HG03159 (cell line): ENCODE measurements at regions not wholly inside any gene's neighbourhood (a gene's known extent, or its start where the extent isn't known, plus 50 kb on each side); places are given as distances from the start of the nearest gene placed in this dataset.
A peak's percentile ranks its signal among the peaks of the same experiment; 100 is the strongest.
"Not testable (repeated sequence)": the region's sequence is repeated elsewhere in the genome, so short reads cannot be mapped to it uniquely, and the experiment has no call there.

Source experiments
- ATAC-seq: cut with Tn5 transposase; IDR thresholded peaks from one replicate; pipeline ENCODE4 v1.9.1; 2021; ENCODE audit warnings: mild to moderate bottlenecking, moderate library complexity; ENCODE audit not compliant: unreplicated experiment

GRCh38 chr4:156419080-156419685 is 465.5 kb upstream of the CTSO start:
- no peak for ATAC-seq

DNA sequence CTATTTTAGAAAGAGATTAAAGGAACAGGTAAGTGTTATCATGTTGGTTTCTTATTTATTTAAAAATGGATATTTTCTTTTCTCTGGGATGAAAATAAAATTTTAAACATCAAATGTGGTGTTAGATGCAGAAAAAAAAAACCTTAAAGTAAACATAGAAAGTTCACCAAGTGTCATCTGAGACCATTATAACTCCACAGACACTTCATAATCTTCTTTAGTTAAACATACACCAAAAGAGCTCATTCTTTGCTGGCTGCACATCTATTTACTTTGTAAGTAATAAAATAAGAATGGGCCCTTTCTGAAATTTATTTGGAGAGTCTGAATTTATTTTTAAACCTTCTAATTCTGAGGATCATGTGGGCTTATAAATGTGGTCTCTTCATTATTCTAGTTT is 460.7 kb upstream of the CTSO start:
- no peak for ATAC-seq

DNA sequence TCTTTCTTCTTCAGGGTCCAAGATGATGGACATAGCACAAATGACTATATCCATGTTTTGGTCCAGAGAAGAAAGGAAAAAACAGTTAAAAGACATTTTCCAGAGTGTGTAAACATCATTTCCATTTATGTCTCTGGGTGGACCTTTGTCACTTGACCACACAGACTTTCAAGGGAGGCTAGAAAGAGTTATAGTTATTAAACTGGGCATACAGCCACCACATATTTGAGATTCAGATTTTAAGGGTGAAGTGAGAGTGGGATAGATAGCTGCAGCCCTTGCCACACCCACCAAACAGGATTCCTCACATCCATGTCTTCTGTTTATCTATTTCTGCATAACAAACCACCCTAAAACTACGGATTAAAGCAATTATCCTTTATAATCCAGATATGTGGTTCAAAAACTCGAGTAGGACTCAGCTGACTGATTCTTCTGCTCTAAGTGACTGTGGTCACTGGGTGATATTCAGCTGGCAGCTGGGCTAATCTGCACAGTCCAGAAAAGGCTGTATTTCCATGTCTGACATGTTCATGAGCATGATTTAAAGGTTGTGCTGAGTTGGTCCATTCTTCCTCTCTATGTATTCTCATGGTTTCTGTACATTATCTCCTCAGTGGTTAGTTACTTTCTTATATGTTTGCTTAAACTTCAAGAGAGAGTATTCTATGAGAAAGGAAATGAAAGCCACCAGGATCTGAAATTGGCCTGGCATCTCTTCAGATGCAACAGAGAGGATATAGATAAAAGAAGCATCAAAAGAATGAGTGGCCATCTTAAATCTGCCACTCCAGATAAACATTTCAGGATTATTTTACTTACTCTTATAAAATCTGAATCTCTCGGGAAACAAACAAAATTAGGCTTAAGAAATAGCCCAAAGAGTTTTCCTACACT is 459.8 kb upstream of the CTSO start:
- no peak for ATAC-seq

GRCh38 chr4:156411531-156411930 is 457.9 kb upstream of the CTSO start:
- no peak for ATAC-seq

DNA sequence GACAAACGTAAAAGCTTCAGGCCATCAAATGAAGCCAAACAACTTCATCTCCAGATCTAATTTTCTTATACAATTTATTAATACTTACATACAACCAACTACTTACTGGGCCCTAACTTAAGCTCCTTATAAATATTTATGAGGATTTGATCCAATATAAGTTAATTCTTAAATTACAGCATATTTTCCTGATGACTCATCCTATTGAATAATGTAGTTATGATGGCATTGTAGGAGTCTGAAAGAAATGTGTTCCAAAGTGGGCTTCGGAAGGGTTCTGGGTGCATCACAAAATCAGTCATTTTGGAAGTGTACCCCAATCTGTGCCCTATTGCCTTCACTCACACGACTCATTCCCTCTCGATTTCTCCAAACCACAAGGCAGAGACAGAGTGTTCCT is 455.1 kb upstream of the CTSO start:
- no peak for ATAC-seq

GRCh38 chr4:156401371-156401770 is 447.7 kb upstream of the CTSO start:
- no peak for ATAC-seq

DNA sequence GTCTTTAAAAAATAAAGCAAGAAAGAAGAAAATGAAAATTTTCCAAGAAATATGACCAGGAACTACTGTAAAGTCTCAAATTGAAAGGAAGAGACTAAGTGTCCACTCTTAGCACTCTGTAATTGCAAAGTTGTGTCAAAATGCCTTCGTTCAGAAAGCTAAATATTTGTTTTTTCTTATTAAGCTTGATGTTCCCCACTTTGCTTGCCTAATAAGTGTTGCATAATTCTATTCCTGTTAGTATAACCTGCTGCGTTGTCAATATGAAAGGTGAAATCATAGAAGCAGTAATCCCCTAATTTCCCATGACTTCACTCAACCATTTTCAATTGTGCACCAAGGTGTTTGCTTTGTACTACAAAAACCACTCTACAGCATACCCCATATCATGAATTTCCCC is 442.9 kb upstream of the CTSO start:
- ATAC-seq: no peak

DNA sequence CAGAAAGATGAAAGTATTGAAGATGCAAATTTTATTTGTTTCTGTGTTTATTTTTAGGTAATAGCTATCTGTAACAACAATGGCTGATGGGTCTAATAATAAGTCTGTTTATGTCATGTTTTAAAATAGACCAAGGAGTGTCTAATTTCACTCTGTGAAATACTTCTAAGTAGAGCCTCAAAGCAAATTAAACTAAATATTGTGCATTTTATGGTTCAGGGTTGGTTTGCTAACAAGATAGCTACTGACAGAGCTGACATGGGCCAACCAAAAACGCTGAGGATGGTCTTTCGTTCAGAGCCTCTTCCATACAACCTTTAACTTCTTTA is 437.6 kb upstream of the CTSO start:
- ATAC-seq: no peak

- no peak for ATAC-seq
These were observed 437.1 kb upstream of the CTSO start for GRCh38 chr4:156390599-156391324.

DNA sequence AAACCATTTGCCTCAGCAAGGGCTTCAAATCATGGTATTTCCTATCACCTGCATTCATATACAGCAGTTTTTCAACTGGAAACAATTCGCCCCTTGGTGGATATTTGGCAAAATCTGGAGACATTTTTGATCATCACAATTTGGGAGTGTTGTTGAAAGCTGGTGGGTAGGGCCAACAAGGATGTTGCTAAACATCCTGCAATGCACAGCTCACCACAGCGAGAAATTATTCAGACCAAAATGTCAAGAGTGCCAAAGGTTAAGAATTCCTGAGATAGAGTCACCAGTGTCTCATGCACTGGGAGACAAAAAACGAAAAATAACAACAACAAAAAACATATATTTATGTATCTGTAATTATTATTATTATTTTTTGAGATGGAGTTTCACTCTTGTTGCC is 435.2 kb upstream of the CTSO start:
- no peak for ATAC-seq

DNA sequence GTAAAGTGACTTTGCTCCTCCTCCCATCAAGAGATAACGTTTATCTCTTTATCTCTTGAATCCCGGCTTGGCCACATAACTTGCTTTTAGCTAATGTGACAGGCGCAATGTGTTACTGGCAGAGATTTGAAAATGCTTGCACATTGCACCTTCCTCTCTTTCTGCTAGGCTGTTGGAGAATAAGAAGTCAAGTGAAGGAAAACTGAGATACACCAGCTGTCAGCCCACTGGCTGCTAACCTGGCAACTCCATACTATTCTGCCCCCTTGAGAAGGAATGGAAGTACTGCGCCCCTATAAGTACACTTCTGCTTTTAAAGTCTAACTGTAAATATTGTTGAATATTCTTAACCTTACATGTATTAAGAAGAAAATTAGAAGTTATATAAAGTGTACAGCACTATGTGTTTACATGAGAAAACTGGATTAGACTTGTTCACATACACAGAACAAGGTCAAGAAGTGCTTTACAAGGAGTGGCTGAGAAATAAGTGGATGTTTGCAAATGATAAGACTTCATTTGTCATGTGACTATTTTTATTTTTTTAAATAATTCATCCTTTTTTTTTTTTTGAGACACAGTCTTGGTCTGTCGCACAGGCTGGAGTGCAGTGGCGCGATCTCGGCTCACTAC is 424.5 kb upstream of the CTSO start:
- peak; percentile 91 for ATAC-seq

DNA sequence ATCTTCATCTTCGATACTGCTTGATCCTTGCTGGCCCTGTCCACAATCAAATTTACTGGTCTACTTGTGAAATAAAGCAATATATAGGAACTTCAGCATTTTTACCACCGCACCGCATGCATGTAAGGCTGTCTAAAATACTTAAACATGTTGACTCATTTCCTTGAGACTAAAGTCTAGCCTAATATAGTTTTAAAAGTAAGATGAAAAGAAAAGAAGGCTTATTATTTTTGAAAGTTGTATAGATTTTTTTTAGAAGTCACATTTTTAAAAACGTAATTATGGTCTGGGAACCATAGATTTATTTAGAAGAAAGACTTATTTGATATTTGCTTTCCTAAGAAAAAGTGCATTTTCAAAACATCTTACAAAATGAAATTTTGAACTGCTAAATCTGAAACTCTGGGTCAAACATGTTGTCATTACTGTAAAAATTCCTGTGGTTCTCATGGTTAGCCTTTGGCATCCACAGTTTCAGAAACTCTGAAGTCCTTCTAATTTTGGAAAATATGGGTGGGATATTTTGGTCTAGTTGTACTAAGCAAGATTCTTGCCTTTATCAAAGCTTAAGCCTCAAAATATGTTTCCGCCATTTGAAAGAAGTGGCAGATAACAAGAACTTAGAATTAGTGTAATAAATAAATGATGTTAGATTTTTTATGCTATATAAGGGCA is 423.5 kb upstream of the CTSO start:
- no peak for ATAC-seq

- no peak for ATAC-seq
These were observed 421.2 kb upstream of the CTSO start for GRCh38 chr4:156374894-156375293.

- ATAC-seq: no peak
These were observed 420.4 kb upstream of the CTSO start for GRCh38 chr4:156374069-156374468.

- not testable (repeated sequence) for ATAC-seq
These were observed 413.8 kb upstream of the CTSO start for GRCh38 chr4:156367502-156367901.

GRCh38 chr4:156362581-156362980 is 408.9 kb upstream of the CTSO start:
- ATAC-seq: no peak

DNA sequence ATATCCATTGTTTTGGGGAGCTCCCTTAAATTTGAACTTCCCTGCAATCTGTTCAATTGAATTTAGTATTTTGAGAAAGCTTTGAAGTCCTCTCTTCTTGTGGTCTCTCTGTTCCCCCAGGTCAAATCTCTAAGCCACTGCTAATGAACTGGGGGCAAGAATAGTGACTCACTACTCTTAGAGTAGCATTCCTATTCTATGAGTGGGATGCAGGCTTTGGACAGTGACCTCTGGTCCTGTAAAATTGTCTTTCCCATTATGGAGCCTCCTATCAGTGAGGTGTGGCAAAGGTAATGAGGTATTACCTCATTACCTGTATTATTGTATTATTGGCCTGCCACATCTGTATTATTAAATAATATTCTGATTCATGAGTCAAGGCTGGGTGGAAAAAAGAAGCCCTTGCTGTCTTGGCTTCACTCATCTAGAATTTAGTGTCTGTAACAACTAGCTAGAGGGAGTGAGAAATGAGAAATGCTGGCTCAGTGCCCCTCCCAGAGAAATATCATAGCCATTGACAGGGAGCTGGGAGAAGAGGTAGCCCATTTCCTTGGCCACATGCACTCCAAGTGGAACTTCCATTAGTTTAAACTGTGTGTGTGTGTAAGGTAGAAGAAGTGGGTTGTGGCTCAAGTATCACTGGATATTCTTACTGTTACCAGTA is 393.9 kb upstream of the CTSO start:
- no peak for ATAC-seq

DNA sequence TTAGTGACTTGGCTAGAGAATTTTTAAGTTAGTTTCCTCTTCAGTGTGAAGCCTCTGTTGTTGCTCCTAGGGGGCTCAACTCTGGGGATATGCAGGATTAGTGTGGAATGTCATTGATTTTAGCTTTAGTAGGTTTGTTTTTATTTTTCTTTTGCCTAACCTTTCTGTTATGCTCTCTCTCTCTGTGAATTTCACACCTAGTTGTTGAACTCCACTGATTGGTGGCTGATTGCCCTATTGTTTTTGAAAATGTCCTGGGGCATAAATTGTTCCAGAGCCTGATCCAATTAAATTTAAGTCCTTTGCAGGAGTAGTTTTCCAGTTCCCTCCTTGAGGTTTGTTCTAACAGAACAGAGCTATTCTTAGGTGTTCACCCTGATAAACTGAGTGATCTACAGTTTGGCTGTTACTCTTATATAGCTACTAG is 393.3 kb upstream of the CTSO start:
- ATAC-seq: no peak

DNA sequence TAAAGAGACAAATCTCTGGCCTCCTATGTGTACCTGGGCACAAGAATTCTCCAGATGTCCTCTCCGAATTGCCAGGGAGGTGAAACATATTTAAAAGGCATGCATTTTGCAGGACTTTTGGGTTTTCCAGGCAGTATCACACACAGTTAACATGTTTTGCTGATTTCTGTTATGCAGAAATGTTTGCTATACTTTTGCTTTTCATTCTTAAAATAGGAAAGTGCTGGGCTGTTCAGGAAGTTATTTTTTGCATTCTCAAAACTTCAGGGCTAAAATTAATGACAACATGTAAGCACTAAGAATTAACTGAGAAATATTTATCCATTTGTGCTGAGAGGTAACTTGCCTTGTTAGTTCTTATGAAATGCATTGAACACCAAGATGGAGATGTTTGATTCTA is 390.7 kb upstream of the CTSO start:
- no peak for ATAC-seq

DNA sequence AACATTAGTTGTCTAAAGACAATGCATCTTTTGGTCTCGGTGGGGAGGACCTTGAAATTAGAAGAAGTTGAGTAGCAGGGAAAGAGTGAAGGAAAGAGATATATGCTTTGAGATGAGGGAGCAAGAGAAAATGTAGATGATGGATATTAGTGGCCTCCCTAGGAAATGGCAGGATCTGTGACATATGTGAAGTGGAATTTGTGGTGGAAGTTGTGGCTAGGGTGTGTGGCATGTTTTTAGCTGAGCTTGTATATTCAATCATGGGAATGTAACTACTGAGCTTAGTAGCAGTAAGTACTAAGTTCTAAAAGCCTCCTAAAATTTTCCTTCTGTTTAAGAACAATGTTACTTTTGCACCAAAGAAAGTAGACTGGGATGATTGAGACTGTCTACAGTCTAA is 382.8 kb upstream of the CTSO start:
- no peak for ATAC-seq
